GM19395 (cell line): ENCODE measurements at regions not wholly inside any gene's neighbourhood (a gene's known extent, or its start where the extent isn't known, plus 50 kb on each side); places are given as distances from the start of the nearest gene placed in this dataset.

ENCODE experiments used
- ATAC-seq: cut with Tn5 transposase; IDR thresholded peaks from one replicate; pipeline ENCODE4 v1.9.1; 2021; ENCODE audit warnings: mild to moderate bottlenecking, moderate library complexity; ENCODE audit not compliant: unreplicated experiment

DNA sequence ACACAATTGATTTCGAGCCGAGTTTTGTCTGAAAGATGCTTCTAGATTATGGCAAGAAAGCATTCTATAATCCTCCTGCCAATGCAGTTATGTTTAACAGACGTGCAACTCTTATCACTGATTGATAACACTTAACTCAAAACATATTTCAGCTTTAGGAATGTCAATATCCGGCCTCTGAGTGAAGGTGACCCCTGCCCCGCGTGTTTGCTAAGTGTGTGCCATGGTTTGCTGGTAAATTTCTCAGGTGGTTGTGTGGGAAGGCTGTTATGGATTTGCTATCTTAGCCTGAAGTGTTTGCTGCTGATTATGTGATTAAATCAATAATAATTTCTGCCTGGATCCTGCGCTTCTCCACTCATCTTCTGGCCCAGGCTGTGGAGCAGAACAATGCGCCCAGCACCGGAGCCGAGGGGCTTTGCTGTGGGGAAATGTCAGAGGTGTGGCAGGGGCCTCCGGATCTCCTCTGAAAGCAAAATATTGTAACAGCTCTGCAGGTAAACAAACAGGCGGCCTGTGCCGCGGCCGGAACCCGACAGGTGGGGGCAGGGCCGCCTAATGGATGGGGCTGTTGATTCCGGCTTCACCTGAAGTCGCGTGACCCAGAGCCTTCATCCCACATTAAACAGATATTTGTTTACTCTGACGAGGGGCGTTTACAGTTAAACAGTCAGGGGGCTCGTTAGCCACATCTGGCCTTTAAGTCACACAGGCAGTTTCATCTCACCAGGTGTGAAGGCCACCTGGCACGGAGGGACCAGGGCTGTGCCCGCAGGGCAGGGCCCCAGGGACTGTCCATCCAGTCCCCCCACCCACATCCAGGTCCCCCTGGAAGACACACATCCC, 210.7 kb upstream of the SALL3 start:
- ATAC-seq, result no peak

DNA sequence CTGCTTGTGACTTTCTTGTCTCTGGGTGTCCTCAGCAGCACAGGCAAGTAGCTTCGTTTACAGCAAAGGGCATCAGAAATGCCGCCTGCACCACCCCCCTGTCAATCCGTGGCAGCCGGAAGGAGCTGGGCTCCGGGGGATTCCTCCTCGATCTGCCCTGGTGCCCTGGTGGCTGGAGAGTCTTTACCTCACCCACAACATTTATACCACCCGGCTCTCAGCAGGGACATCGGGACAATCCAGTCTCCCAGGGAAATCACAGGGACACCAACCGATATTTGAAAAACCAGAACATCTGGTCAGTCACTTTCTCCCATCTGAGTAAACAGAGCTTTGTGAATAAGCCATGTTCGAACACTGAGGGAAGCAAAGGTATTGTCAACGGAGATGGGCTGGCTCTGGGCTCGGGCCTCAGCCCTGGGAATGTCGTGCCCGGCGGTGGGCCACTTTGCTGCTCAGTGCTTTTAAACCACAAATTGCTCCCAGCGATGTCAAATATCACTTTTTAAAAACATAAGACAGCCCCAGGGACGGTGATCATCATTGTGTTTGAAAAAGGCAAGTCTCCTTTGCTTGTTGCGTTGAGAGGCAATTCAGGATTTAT, 210.0 kb upstream of the SALL3 start:
- ATAC-seq, result no peak

DNA sequence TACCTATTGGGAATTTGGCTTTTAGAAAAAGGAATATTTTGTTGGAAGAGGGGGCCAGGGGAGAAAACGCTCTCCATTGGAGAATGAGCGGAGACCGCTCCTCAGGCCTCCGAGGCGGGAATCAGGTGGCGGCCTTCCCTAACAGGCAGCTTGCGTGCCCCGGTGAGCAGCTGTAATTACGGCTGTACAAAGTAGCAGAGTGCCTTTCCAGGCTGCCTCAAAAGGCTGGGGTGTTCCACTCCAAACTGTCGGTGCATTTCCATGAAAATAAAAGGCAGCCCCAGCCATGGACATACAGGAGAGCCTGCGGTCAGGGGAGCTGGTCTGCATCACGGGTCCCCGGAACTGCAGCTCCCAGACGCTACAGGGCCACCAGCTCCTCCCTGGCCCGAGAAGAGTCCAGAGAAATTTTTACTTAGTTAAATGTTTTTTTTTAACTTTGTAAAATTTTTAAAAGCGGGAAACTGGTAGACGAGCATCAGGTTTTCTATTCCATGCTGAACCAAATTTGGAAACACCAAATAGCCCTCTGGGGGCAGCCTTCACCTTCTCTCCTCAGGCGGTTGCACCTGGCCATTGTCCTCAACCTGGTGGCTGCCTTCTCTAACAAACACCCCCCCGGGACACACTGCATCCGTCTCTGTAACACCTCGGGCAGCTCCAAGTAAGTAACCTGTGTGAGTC, 209.3 kb upstream of the SALL3 start:
- ATAC-seq, result no peak

DNA sequence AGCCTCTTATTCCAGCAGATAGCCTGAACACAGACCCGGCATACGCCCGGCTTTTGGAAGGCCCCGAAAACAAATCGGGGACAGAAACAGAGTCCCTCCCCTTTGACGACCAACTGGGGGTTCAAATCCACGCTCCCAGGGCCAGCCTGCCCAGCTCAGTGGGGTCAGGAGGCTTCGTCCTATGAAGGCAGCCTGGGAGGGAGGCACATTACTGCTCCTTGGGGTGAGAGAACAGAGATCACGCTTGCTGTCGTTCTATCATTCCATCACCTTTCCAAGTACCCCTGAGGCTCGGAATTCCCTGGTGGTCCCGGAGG, 208.8 kb upstream of the SALL3 start:
- no peak for ATAC-seq

DNA sequence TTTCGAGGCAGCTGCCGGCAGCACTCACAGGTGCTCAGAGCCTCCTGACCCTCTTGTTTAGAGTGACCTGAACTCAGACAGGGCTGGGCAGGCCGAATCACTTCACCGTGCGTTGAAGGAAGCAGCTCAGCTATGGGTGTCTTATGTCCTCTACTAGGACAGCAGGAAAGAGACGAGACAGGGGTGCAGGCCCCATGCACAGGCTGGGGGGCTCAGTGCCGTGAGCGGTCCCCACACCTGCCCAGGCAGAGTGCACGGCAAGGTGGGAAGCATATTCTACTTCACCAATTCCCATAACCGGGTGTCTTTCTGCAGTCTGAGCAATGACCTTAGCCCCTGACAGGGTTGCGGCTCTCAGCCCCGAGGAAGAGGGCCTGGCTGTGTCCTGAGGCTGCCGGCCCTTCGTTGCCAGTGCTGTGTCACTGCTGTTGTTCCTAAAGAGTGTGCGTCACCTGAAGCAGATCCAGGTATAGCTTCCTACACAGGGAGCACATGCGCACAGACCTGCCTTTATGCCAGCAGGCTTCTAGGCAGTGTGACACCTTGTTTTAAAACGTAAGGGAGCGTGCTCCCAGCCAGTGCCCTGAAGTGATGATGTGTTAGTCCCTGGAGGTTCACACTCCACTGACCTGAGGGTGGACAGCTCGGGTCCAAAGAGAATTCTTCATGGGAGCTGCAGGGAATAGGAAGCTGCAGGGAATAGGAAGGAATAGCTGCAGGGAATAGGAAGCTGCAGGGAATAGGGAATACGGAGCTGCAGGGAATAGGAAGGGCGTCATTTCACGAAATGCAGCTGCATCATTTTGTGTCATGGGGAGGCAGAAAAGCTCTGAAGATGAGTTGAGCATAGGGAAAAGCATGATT, 207.9 kb upstream of the SALL3 start:
- no peak for ATAC-seq

DNA sequence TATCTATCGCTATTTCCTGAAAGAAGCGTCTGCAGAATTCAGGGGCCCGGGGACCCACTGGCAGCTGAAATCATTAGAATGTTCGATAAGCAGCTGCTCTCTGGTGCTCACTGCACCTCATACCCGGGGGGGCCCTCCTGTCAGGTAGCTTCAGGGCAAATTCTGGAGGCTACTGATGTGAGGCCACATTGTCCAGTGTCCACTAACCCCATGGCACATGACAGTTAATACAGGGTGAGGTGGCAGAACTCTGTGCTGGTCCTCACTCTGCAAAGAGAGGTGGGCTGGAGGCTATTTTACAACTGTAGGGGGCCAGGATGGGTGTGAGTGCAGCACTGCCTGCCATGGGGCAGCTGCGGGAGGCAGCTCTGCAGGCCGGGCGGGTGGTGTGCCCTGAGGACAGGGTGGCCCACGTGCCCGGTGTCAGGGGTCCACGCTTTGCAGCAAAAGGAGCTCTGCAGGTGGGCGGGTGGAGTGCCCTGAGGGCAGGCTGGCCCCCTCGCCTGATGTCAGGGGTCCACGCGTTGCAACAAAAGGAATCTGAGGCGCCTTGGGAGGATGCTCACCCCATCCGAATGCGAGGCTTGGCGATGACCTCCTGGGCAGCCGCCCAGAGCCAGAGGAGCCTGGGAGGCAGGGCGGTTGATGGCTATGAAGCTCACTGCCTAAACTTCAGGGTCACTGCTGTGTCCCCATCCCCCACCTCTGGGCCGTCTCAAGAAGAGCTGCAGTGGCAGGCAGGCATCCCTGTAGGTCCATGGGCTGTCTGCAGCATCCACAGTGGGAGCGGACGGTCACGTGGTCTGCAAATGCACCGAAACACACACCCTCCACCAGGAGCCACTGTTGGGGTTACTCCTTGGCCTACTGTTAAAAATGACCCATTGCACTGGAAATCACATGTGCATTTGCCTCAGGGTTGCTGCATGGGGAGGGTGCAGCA, 207.0 kb upstream of the SALL3 start:
- ATAC-seq, result no peak

DNA sequence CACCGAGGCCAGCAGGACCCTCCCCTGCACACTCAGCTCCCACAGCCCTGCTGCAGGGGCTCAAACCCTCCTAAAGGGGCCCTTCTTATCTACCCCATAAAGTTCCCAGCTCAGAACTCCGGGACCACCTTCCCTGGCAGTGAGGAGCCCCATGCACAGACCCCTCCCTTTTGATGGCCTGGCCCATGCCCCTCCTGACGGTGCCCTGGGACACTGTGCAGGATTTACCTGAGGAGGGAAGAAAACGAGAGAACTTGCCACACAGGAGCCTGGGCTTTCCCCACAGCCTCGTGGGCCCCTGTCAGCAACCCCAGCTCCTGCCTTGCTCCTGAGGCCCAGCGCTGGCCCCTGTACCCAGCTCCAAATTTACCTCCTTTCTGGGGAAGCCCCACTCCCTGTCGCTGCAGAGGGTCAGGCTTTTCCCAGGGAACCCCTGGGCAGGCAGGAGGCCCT, 206.3 kb upstream of the SALL3 start:
- no peak for ATAC-seq

DNA sequence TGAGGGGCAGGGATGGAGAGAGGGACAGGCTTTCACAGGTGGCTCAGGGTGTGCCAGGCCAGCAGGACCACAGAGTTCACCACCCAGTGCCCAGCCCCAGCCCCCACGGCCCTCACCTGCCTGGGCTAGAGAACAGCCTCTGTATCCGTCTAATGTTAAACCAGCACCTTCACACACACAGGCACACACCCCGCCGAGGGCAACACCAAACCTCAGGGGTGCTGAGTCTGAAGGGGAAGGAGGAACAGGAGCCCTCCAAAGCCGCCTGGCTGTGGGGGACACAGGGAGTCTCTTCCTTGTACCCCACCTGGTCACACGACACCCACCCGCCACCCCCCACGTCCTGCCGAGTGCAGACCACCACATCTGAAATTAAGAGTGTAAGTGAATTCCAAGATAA, 205.8 kb upstream of the SALL3 start:
- no peak for ATAC-seq

DNA sequence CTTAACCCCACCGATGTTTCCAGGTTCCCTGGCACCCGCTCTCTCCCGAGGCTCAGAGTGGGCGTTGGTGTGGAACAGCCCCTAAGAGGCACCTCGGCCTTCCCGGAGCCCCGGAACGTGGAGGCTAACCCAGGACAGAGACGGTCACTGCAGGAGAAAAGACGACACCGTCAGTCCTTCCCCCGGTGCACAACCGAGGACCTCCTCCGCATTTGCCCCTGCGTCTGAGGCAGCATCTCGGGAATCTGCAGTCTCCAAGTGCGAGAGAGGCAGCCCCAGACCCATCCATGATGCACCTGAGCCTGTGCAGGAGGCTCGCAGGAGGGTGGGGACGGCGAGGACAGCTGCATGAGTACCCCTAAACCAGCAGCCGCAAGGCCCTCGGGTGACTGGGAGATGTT, 204.9 kb upstream of the SALL3 start:
- no peak for ATAC-seq

DNA sequence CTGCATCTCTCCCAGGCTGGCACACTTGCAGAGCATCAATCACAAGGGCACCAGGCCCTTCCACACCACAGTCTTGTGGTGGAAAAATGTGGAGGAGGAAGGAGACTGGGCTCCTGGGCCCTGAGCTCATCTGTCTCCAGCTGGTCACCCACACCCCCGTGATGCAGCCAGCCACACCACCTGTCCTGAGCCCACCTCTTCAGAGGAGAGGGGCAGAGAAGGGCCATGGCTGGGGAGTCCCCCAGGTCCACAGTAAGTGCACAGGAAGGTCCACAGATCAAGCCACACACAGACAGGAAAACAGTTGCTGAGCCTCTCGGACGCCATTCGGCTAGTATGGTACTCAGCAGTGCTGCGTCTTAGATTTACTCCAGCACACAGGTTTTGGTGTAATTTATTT, 203.5 kb upstream of the SALL3 start:
- no peak for ATAC-seq

DNA sequence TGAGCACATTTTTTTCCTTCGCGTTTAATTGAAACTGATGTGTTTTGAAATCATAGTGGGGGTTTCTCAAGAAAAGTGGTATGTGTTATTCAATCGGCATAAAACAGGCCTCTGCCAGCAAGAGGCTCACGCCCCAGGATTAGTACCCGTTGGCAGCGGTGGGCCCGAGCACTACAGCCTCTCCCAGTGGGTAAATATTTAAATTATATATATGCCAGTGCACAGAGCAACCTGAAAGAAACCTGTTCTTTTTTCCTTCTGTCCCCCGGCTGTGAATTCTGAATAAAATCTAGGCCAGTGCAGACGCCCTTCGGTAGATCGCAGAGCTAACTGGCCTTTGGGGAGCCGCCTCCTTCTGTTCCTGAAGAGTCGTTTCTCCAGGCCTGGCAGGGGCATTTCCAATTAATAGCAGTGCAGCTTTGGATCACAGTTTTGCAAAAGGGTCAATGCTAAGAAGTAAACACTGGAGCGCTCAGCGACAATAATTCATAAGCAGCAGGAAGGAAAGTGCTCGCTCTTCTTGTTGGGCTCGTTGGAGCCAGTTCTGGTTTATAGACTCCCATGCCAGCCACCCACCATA, 202.8 kb upstream of the SALL3 start:
- ATAC-seq, result no peak

DNA sequence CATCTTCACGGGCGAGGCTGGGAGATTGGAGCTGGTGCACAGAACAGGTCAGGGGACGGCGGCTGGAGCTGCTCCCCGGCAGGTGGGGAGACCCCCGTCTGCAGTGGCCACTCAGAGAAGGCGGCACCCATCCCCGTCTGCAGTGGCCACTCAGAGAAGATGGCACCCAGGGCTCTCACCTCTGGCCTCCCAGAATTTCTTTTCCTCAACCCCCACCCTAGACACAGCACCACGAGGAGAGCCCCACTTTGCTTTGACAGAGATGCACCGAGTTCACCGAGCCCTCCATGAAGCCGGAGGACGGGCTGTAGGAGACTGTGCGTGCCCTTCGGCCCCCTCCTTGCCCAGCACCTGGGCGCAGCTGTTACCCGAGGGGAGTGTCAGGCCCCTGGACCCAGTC, 201.6 kb upstream of the SALL3 start:
- no peak for ATAC-seq

DNA sequence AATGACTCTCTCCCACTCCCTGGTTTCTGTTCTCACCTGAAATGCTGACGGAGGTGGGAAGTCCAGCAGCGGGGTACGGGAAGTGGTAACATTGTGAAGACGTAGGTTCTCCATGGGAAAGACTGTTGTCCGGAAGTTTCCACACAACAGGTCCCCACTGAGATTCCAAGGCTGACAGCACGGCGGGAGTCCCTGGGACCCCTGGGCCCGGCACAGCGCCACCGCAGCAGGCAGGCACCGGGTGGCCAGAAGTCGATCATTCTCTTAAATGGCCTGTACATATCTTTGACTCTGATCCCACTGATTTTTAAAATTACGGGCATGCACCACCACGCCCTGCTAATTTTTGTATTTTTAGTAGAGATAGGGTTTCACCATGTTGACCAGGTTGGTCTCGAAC, 201.0 kb upstream of the SALL3 start:
- no peak for ATAC-seq

DNA sequence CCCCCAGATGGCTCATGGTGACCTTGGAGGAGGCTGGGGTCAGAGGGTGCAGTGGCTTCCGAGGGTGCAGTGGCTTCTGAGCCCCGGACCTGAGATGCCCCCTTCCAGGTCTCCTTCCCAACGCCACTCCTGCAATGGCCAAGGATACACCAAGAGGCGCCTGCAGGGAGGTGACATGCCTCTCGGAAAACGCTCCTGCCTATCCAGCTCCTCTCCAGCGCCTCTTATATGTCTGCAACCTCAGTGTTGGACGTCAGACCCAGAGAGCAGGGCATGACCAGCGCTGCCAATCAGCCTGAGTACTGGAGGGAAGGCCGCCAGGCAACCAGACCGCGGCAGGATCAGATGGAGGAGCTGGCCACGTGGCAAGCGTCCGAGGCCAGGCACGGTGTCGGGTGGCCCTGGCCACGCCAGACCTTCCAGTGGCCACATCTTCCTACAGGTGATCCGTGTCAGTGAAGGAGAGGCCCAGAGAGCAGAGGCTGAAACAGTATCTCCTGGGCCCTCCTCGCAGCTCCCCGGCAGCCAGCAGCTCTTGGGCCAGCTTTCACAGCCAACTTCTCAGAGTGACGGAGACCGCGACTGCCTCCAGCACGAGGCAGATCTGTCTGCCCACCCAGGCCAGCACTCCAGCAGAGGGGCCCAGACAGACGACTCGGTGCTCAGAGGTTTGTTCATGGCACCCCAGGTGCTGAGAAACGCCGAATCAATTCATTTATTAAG, 199.5 kb upstream of the SALL3 start:
- no peak for ATAC-seq

DNA sequence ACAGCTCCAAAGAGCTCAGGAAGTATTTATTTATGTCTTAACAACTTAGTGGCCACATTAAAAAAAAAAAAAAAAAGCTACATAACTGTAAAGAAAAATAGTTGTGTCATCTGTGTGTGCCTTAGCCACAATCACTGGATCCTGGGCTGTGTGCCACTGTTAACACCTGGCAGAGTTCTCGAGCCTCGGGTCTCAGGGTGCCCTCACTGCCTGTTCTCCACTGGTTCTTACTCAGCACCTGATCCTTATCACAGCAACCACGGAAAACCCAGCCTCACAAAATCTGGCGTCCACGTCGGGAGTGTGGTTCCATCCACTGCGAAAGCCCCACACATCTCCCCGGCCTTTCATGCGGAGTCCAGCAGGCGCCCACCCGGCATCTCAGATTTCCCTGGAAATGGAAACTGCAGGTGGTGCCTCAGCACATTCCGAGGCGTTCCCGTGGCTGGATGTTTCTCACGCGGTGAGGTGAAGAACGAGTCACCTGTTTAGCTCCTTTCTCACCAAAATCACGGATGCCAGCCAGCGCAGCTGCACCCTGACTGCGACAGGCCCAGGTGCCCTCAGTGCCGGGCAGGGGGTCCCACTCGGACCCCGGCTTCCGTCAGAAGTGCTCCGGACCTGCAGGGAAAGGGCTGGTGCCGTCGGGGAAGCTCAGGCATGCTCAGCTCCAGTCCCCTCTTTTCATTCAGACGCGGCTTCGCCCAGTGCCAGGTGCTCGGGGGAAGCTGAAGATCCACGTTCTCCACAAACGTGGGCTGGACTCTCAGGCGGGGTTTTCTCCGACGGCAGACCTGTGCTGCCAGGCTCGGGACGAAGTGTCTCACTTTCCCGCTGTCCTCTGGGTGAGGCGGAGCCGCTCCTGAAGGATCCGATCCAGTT, 198.7 kb upstream of the SALL3 start:
- ATAC-seq, result no peak

DNA sequence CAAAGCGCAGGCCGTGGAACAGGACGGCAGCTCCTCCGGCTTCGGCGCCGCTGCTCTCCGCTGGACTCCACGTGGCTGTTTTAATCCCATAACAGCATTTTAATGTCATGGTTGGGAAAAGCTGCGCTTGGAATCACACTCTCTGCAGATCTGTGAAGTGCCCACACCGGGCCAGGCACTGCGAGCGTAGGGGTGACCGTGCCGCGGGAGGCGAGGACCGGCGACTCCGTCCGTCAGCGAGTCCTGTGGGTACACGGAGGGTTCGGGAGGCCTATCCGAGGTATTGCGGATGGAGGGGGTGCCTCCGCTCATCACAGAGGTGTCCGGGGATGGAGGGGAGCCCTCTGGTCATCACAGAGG, 198.0 kb upstream of the SALL3 start:
- ATAC-seq, result no peak

DNA sequence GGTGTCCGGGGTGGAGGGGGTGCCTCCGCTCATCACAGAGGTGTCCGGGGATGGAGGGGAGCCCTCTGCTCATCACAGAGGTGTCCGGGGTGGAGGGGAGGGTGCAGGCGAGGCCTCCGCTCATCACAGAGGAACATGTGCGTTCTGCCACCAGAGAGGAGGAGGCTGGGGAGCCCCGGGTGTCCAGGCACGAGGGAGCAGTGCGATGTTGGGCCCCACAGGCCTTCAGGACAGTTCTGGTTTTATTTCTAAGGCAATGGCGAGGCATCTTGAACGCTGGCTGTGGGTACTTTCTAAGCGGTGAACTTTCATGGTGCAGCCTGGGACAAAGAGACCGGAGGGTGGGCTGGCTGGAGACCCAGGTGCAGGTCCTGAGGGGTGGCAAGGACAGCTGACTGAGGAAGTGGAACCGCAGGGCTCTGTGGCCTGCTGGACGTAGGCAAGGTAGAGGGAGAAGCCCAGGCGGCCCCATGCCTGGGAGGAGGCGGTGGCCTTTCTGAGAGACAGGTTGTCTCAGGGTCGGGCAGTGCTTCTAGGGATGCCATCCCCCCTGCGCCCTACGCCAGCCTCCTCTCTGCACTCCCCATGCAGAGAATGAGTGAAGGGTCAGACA, 196.6 kb upstream of the SALL3 start:
- ATAC-seq, result no peak

DNA sequence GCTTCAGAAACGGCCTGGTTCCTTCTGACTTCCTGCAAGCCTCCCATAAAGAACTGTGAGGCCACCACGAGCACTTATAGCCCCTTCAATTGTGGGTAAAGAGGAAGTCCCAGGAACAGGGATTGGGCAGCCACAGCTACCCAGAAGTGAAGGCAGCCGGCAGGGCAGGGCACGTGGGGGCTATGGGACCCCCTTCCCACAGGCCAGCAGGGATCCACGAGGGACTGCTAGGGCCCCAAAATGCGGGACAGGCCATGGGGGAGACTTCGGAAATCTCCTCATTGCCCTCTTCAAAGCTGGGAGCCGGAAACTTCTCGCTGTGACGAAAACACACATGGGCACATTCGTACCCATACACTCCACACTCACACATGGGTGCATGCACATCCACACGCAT, 196.1 kb upstream of the SALL3 start:
- no peak for ATAC-seq
